Posterior vena cava (tissue), 2 donors: ENCODE measurements at regions not wholly inside any gene's neighbourhood (a gene's known extent, or its start where the extent isn't known, plus 50 kb on each side); places are given as distances from the start of the nearest gene placed in this dataset.

Experiments used
- DNase-seq: peaks from one replicate; pipeline ENCODE4 v3.0.0-alpha.2; 2020; ENCODE audit warnings: low spot score
- intact Hi-C, 2 donors: fragments of 100-400 bp; cut with DNase I; formaldehyde crosslinking; loops; one replicate each; pipeline versions ENCODE4 v1.14.1 to v1.14.2; 2022 to 2023
- donor health status: DM: yes; HTN: yes; CAD: no.
- donor health status: DM: yes; HTN: yes; CAD: no.

DNA sequence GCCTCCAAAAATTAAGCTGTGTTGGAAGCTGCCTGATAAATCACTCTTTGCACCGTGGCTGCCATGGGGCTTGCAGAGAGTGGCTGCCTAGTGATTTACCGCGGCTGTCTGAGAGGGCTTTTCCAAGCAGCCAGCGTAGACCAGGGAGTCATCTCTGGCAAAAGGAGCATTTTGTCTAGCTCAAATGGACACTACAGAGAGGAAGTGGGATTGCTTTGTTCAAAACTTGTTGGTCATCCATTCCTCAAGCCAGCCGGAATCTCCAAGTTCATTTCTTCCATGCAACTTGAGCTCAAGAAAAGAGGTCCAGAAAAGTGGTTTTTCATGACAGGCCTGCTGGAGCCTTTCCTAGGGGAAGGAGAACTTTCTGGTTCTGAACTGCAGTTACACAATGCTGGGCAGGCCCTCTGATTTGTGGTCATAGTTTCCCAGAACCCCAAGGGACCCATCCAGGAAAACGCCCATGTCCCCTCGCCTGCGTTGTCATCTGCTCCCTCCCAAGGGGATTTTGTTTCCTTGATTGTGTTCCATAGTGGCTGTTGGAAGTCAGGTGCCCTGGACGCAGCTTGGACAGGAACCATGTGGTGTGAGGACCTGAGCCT lies 108.1 kb downstream of the TRIB2 start:
- intact Hi-C loops, result no loop called here
- peak; percentile 88 for DNase-seq

DNA sequence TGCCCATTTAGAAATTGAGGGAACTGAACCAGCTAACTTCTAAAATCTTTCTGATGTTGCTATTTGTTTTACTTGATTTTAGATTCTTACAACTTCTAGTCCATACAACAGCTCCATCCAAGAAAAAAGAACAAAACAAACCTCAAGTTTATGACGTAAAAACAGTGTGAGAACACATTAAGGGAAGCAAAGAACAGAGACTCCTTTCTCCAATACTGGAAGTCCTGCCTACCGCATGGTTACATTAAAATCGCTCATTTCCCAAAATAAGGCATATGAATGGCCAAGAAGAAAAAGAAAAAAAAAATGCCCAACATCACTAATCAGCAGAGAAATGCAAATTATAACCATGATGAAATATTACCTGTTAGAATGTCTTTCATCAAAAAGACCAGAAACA lies 110.0 kb downstream of the TRIB2 start:
- intact Hi-C loops, result no loop called here
- no peak for DNase-seq

DNA sequence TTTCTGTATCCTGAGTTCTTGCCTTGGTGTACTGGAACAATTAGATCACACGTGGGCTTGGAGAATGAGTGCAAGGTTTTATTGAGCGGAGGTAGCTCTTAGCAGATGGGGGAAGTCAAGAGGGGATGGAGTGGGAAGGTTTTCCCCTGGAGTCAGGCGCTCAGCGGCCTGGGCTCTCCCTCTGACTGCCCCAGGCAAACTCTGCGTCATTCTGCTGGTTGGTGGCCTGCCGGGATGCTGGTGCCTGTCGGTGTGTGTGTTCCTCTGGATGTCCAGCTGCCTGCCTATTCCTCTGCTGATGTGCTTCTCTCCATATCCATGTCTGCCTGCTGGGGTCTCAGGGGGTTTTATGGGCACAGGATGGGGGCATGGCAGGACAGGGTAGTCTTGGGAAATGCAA lies 111.0 kb downstream of the TRIB2 start:
- no peak for DNase-seq
- intact Hi-C loops, result no loop called here

DNA sequence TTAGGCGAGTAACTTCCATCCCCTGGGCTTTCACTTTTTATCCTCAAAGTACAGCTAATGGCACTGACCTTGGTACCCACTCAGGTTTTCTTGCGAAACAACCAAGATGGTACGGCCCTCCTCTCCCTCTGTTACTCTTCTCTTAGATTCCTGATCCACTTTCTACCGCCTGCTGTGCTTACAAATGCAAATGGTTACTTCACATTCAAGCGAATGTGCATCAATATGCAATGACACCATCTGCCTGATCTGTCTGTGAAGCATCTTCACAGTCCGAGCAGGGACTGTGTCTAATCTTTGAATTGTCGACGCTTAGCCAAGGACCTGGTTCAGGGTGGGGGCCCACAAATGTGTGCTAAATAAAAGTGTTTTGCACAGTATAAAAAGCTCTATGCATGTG lies 112.2 kb downstream of the TRIB2 start:
- intact Hi-C loops, result no loop called here
- no peak for DNase-seq

DNA sequence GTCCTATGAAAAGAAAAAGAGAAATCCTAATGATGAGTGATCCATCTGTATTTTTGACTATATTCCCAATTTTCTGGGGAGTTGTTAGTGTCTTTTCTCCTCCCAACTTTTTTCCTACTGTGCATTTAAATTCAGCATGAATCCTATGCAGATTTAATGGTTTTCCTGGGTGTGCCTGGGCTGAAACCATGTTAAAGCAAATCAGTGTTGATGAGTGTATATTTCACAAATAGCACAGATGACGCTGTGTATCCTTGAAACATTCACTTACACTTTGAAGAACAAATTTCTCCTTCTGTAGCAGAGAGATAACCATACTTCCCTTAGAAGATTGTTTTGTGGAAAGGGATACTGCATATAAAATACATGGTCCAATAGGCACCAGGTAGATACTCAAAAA lies 114.3 kb downstream of the TRIB2 start:
- DNase-seq, result no peak
- intact Hi-C loops, result no loop called here

DNA sequence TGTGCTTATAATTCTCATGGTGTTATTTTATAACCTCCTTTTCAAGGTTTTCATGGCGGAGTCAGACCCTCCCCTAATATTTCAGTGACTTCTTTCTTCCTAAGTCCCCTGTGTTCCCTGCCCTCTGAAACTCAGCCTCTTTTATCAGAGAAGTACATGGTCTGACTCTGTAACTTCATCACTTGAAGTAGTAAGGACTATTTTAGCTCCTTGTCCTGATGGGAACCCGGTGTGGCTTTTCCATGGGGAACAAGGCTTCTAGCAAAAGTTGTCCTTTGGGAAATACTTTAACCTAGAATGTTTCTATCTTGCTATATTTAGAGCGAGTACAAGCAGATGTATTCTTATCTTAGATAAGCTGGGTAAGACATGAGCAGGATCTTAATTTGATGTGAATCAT lies 117.5 kb downstream of the TRIB2 start:
- intact Hi-C loops, result no loop called here
- no peak for DNase-seq

DNA sequence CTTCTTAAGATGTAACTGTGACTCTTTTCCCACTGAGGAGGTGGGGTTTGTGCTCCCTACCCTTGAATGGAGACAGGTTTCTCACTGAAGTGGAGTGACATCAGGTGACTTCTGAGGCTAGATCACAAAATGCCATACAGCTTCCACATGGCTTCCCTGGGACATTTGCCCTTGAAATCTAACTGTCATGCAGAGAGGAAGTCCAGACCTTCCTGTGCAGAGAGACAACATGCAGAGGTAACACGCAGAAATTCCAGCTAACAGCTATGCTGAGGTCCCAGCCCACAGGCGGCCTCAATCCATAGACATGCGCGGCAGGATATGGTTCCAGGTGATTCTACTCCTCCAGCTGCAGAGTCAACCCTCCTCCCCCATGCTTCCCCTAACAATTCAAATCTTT lies 119.0 kb downstream of the TRIB2 start:
- intact Hi-C loops, result no loop called here
- no peak for DNase-seq

DNA sequence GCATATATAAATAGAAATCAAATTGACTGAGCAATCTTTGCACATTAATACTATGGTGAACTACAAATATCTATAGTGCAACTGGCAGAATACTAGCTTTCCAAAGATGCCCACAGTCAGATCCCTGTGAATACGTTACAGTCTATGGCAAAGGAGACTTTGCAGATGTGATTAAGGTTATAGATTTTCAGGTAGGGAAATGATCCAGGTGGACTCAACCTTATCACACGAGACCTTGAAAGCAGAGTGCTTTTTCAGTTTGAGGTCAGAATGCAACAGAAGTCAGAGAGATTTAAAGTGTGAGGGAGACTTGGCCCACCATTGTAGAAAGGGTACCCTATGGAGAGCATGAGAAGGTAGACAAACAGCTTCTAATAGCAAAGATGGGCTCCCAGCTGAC lies 122.6 kb downstream of the TRIB2 start:
- intact Hi-C loops, result no loop called here

DNA sequence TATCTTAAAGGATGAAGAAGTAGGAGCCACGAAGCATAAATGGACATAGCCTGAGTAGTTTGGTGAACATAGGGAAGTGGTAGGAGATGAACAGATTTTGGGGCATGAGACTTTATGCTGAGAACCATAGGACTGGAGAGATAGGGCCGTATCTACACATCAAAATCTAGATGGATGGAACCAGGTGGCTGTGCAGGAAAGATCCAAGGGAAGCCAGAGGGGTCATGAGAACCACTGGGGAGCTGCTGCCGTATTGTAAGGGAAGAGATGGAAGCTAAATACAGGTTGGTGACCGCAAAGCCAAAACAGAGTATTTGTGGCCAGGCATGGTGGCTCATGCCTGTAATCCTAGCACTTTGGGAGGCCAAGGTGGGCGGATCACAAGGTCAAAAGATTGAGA lies 124.3 kb downstream of the TRIB2 start:
- DNase-seq, result no peak
- intact Hi-C loops, result no loop called here

More for the DNA sequence above, 122.6 kb downstream of the TRIB2 start:
- DNase-seq, result no peak

DNA sequence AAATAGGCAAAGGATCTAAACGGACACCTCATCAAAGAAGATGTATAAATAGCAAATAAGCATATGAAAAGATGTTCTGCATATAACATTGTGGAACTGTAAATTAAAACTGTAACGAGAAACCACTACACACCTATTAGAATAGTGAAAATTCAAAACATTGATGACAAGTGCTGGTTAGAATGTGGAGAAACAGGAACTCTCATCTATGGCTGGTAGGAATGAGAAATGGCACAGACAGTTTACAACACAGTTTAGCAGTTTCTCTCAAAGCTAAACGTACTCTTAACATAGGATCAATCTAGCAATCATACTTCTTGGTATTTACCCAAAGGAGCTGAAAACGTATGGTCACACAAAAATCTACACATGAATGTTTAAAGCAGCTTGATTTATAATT lies 126.2 kb downstream of the TRIB2 start:
- DNase-seq, result no peak
- intact Hi-C loops, result no loop called here

DNA sequence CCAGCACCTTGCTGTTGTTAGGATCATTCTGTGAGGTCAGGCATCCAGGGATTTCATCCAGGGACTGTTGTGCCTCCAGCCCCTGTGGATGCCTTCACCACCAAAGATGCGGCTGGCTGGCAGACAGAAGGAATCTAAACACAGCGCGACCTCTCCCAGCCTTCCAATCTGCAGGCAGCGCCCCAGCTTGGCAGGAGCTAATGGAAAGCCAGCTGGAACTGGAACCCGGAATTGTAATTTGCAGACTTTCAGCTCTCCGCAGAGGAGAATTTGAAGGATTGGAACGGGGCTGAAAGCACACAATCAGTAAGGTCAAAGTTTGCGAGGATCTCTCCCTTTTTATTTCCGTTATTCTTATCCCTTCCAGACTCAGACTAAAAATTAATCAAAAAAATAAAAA lies 127.8 kb downstream of the TRIB2 start:
- DNase-seq, result no peak
- intact Hi-C loops, result no loop called here

DNA sequence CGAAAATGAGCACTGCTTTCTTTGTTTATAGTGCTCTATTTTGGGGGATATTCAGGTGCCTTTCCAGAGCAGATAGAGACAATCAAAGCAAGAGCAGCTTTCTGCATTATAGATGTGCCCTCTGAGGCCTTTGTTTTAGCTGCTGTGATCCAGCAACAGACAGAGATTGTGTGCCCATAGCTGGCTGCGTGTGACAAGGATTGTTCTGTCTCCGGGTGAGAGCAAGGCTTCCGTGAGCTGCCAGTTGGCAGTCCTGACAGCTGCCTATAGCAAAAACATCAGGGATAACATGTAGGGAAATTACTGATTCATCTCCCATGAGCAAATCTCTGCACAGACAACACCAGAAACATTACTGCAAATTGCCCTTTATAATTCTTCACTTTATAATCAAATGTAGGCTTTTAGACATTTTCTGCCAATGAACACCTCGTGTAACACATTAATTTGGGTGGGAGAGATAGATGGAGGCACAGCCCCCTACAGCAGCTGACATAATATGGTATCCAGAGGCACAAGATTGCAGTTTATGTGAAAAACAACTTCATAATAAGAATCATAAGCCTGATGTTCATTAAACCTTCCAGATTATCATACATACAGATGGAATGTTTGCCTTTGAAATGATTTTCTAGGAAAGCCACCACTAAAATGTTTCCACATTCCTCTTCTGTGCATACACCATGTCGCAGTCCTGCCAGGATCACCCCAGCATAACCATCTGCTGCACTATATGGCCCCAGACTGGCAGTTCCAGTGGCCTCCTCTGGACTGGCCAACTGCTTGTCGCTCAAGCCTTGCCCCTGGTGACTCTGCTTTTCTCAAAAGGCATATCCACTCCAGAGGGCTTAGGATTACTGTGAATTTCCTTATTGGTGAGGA lies 131.2 kb downstream of the TRIB2 start:
- intact Hi-C loops, result no loop called here
- DNase-seq, result no peak

DNA sequence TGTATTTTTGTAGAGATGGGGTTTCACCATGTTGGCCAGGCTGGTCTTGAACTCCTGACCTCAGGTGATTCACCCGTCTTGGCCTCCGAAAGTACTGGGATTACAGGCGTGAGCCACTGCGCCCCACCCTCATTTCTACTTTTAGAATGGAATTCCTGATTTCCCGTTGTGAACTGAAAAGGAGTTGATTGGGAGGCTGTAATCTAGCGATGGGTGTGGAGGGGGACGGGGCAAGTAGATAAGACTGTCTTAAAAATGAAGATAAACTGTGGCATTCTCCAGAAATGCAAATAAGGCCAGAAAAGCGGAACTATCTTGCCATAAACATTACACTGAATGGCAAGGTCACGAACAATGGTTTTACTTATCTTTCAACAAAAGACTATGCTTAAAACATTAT lies 135.4 kb downstream of the TRIB2 start:
- intact Hi-C loops, result no loop called here
- DNase-seq, result no peak

DNA sequence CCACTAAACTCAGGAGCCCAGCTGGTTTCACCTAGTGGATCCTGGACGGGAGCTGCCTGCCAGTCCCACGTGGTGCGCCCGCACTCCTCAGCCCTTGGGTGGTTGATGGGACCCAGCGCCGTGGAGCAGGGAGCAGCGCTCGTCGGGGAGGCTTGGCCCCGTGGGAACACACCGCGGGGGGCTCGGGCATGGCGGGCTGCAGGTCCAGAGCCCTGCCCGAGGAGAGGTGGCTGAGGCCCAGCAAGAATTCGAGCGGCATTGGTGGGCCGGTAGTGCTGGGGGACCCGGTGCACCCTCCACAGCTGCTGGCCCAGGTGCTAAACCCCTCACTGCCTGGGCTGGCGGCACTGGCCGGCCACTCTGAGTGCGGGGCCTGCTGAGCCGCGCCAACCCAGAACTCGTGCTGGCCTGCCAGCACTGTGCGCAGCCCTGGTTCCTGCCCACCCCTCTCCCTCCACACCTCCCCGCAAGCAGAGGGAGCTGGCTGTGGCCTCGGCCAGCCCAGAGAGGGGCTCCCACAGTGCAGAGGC lies 137.3 kb downstream of the TRIB2 start:
- intact Hi-C loops, result no loop called here
- no peak for DNase-seq

DNA sequence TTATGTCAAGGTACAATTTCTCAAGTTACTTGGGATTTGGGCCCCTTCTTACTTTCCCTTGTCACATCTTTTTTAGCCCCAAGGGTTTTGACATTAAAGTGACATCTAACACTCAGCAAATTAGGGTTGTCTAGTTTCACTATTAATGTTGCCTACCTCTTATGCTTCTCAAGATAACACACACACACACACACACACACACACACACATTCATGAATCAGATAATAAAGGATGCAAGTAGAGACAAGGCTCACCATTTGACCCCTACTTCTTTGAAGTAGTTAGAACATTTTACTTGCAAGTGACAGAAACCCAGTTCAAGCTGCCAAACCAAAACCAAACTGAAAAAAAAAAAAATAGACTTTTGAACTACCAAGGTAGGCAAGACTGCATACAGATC lies 138.8 kb downstream of the TRIB2 start:
- DNase-seq, result no peak
- intact Hi-C loops, result no loop called here

DNA sequence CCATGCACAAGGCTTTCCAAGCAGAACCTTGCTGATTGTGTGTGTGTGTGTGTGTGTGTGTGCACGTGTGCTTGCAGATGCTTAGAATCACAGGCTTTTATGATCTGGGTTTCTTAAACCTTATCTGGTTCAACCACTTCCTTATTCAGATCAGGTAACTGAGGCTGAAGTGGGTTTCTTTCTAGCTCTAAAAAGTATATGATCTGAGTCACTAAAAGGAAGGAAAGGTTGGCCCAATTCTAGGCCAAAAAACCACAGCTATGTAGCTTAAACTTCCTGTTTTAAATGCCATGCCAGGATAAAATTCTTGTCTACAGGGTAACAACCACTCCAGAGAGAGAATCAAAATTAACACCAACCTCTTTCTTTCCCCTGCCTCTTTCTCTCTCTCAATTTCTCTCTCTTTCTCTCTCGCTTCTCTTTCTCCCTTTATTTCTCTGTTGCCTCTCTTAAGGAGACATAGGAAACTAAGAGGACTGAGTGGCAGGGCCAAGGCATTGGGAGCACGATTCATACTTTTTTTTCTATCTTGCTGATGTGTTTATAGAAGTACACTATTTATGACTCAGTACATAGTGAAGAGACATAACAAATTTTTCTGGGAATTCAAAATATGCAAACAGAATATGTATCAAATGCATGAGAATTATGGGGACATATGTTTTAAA lies 140.3 kb downstream of the TRIB2 start:
- DNase-seq, result no peak
- intact Hi-C loops, result no loop called here

DNA sequence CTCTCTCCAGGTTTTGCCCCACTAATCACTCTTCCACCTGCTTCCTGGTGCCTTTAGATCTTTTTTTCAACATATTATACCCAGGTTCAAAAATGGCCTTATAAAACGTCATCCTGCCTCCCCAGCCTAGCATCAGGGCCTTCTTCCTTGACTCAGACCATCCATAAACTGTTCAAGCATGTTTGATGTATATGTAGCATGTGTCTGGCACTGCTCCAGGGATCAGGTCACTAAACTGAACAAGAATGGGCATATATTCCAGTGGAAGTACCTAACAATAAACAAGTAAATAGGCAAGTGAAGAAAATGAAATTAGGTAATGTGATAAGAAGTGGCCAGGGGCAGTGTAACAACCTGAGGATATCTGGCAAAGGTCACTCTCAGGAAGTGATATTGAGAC lies 141.2 kb downstream of the TRIB2 start:
- intact Hi-C loops, result no loop called here

DNA sequence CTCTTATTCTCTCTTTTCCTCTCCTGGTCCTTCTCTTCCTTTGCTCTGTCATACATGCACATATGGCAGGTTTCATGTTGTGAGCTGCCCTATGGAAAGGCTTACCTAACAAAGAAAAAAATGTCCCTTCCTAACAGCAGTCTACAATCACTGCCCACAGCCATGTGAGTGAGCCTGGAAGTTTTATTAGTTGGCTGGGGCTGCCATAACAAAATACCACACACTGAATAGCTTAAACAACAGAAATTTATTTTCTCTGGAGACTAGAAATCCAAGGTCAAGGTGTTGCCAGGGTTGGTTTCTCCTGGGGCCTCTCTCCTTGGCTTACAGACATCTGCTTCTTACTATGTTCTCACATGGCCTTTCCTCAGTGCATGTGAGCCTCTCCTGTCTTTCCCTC lies 142.1 kb downstream of the TRIB2 start:
- no peak for DNase-seq
- intact Hi-C loops, result no loop called here

More for the DNA sequence above, 141.2 kb downstream of the TRIB2 start:
- no peak for DNase-seq

DNA sequence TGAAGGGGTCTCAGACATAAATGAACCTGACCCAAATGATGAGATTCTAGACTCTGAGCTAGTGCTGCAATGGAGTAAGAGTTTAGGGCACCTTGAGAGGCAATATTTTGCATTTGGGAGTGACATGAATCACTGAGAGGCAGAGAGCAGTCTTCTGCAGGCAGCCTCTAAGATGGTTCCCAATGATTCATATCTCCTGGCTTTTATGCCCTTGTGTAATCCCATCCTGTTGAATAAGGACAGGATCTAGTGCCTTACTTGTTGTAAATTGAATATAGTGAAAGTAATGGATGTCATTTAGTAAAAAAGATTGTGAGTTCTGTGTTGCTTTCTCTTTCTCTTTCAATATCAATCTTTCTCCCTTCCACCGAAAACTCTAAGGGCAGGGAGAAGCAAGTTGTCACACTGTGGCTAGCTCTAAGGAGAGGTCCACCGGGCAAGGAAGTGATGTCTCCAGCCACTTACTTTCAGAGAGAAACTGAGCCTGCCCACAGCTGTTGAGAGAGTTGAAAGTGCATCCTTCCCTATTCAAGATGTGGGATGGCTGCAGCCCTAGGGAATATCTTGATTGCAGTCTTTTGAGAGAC lies 144.7 kb downstream of the TRIB2 start:
- intact Hi-C loops, result no loop called here

DNA sequence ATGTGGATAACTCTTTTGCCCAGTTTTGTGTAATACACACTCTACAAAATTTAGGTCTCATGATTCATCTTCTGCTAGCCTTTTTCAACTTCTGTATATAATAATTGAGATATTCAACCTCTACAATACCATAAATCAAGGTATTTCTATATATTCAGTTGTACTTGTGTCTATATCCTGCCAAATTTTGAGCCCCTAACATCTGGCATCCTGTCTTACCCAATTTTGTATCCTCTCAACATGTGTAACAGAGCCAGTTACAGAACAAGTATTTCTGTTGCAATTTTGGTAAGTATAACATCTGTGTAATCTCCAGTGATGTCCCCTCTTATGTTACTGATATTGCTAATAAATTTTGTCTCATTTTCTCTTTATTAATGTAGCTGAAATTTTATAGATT lies 145.8 kb downstream of the TRIB2 start:
- intact Hi-C loops, result no loop called here
- DNase-seq, result no peak

More for the DNA sequence above, 144.7 kb downstream of the TRIB2 start:
- DNase-seq, result no peak
